ENCODE measurements at regions not wholly inside any gene's neighbourhood (a gene's known extent, or its start where the extent isn't known, plus 50 kb on each side); places are given as distances from the start of the nearest gene placed in this dataset.

DNA sequence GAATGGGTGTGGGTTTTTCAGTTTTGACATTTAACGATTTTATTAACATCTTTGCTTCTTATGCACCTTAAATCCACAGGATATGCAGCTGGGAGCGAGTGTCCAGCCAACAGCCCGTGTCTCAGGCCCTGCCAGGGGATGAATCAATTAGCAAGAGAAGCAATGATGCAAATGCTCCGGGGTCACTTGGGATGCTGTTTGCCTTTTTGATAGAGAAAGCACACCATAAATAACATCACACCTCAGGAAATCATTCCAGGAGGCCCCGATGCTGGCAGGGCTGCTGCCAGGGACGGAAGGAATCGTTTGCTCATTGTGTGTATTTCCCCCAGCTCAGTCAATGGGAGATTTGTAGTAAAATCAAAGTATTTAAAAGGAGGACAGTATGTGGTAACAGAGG, 394.0 kb upstream of the HNRNPA3 start:
- no peaks in the 10 kb centered on the region for H3K9me3 ChIP-seq (ENCODE audit: control insufficient read depth, low read length)
- H3K4me1 ChIP-seq (ENCODE audit: control insufficient read depth, insufficient read depth, low read length): no peaks in the 10 kb centered on the region
- no peak overlapping the region for H3K9ac ChIP-seq (ENCODE audit: low read length)
- H3K36me3 ChIP-seq (ENCODE audit: control insufficient read depth, insufficient read depth, low read length): no peaks in the 10 kb centered on the region
- H3K27me3 ChIP-seq (ENCODE audit: control insufficient read depth, insufficient read depth, low read length): no peaks in the 10 kb centered on the region
- H3K4me3 ChIP-seq (ENCODE audit: low read length): no peak overlapping the region

GRCh38 chr2:176819306-176819705, 393.3 kb upstream of the HNRNPA3 start:
- Histone ChIP-seq H3K27me3 (ENCODE audit: control insufficient read depth, insufficient read depth, low read length) (no peaks in the 10 kb centered on the region), H3K4me3 (ENCODE audit: low read length) (no peak overlapping the region), H3K9me3 (ENCODE audit: control insufficient read depth, low read length) (no peaks in the 10 kb centered on the region), H3K36me3 (ENCODE audit: control insufficient read depth, insufficient read depth, low read length) (no peaks in the 10 kb centered on the region), H3K4me1 (ENCODE audit: control insufficient read depth, insufficient read depth, low read length) (no peaks in the 10 kb centered on the region), H3K9ac (ENCODE audit: low read length) (no peak overlapping the region)

DNA sequence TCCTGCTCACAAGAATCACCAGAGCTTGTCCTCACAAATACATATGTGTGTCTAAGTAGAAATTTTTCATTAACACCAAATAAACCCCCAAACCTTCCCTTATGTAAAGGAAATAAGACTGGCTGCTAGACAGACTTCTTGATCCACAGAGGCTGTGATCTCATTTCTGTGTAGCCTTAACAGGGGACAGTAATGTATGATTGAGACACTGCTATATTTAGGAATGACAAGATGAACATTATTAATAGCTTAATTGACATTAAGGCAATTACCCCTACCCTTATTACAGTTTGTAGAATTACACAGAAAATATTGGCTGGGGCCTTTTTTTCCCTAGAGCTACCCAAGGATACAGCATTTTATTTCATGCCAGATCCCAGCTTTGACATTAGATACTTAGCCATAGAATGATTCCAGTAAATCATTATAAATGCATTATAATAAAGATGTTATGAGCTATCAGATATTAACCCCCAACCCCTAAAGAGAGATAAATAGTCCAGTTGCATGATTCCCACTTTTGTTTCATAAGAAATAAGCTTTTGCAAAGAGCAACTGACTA, 392.1 kb upstream of the HNRNPA3 start:
- Histone ChIP-seq H3K4me3 (ENCODE audit: low read length) (no peak overlapping the region), H3K27me3 (ENCODE audit: control insufficient read depth, insufficient read depth, low read length) (no peaks in the 10 kb centered on the region), H3K9ac (ENCODE audit: low read length) (no peak overlapping the region), H3K9me3 (ENCODE audit: control insufficient read depth, low read length) (no peaks in the 10 kb centered on the region), H3K36me3 (ENCODE audit: control insufficient read depth, insufficient read depth, low read length) (no peaks in the 10 kb centered on the region), H3K4me1 (ENCODE audit: control insufficient read depth, insufficient read depth, low read length) (no peaks in the 10 kb centered on the region)

GRCh38 chr2:176821350-176821749, 391.2 kb upstream of the HNRNPA3 start:
- H3K4me1 ChIP-seq (ENCODE audit: control insufficient read depth, insufficient read depth, low read length): no peaks in the 10 kb centered on the region
- no peaks in the 10 kb centered on the region for H3K27me3 ChIP-seq (ENCODE audit: control insufficient read depth, insufficient read depth, low read length)
- H3K9me3 ChIP-seq (ENCODE audit: control insufficient read depth, low read length): no peaks in the 10 kb centered on the region
- H3K9ac ChIP-seq (ENCODE audit: low read length): no peak overlapping the region
- no peak overlapping the region for H3K4me3 ChIP-seq (ENCODE audit: low read length)
- H3K36me3 ChIP-seq (ENCODE audit: control insufficient read depth, insufficient read depth, low read length): no peaks in the 10 kb centered on the region

GRCh38 chr2:176822060-176822459, 390.5 kb upstream of the HNRNPA3 start:
- no peak overlapping the region for H3K9ac ChIP-seq (ENCODE audit: low read length)
- H3K9me3 ChIP-seq (ENCODE audit: control insufficient read depth, low read length): no peaks in the 10 kb centered on the region
- H3K27me3 ChIP-seq (ENCODE audit: control insufficient read depth, insufficient read depth, low read length): no peaks in the 10 kb centered on the region
- H3K4me1 ChIP-seq (ENCODE audit: control insufficient read depth, insufficient read depth, low read length): no peaks in the 10 kb centered on the region
- H3K36me3 ChIP-seq (ENCODE audit: control insufficient read depth, insufficient read depth, low read length): no peaks in the 10 kb centered on the region
- no peak overlapping the region for H3K4me3 ChIP-seq (ENCODE audit: low read length)

- H3K9me3 ChIP-seq (ENCODE audit: control insufficient read depth, low read length): no peaks in the 10 kb centered on the region
- H3K27me3 ChIP-seq (ENCODE audit: control insufficient read depth, insufficient read depth, low read length): no peaks in the 10 kb centered on the region
- no peaks in the 10 kb centered on the region for H3K36me3 ChIP-seq (ENCODE audit: control insufficient read depth, insufficient read depth, low read length)
- H3K4me1 ChIP-seq (ENCODE audit: control insufficient read depth, insufficient read depth, low read length): no peaks in the 10 kb centered on the region
- H3K4me3 ChIP-seq (ENCODE audit: low read length): no peak overlapping the region
- H3K9ac ChIP-seq (ENCODE audit: low read length): no peak overlapping the region
Observed at GRCh38 chr2:176826356-176826755, 386.2 kb upstream of the HNRNPA3 start.

- Histone ChIP-seq H3K27me3 (ENCODE audit: control insufficient read depth, insufficient read depth, low read length) (no peaks in the 10 kb centered on the region), H3K9me3 (ENCODE audit: control insufficient read depth, low read length) (no peaks in the 10 kb centered on the region), H3K9ac (ENCODE audit: low read length) (no peak overlapping the region), H3K4me1 (ENCODE audit: control insufficient read depth, insufficient read depth, low read length) (no peaks in the 10 kb centered on the region), H3K4me3 (ENCODE audit: low read length) (no peak overlapping the region), H3K36me3 (ENCODE audit: control insufficient read depth, insufficient read depth, low read length) (no peaks in the 10 kb centered on the region)
Observed at GRCh38 chr2:176826984-176827668, 385.5 kb upstream of the HNRNPA3 start.

DNA sequence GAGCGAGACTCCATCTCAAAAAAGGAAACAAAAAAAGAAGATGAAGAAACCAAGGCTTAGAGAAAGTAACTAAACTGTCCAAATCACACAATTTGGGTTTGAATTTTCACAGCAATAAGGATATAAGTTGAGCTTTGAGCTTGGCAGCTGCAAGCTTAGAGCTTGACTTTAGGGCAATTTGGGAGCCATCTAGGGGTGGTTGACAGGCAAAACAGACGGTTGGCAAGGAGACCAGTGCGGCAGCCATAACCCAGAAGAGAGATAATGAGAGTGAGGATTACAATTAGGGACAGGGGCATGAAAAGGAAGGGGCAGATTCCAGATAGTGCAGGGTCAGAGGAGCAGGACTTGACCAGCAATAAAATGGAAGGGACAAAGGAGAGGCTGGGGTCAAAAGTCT, 382.2 kb upstream of the HNRNPA3 start:
- Histone ChIP-seq H3K36me3 (ENCODE audit: control insufficient read depth, insufficient read depth, low read length) (no peaks in the 10 kb centered on the region), H3K9ac (ENCODE audit: low read length) (no peak overlapping the region), H3K9me3 (ENCODE audit: control insufficient read depth, low read length) (no peaks in the 10 kb centered on the region), H3K4me3 (ENCODE audit: low read length) (no peak overlapping the region), H3K4me1 (ENCODE audit: control insufficient read depth, insufficient read depth, low read length) (no peaks in the 10 kb centered on the region), H3K27me3 (ENCODE audit: control insufficient read depth, insufficient read depth, low read length) (no peaks in the 10 kb centered on the region)

DNA sequence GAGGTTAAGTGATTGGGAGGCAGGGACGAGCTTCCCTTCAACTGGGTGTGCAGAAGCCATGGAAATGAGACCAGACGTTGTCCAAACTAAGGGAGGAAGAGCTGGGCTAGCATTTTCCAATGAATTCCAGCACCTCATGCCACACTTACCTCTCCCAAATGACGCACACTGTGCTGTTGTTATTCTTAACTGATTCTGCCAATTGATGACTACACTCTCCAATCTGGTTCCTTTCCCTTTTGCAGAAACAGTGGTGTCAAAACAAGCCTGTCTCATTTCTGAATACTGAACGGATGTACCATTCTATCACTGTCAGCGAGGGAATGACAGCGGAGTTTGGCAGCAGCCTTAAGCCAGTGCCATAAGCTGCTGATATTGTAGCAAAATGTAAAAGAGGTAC, 380.5 kb upstream of the HNRNPA3 start:
- H3K36me3 ChIP-seq (ENCODE audit: control insufficient read depth, insufficient read depth, low read length): no peaks in the 10 kb centered on the region
- H3K9ac ChIP-seq (ENCODE audit: low read length): no peak overlapping the region
- no peaks in the 10 kb centered on the region for H3K4me1 ChIP-seq (ENCODE audit: control insufficient read depth, insufficient read depth, low read length)

DNA sequence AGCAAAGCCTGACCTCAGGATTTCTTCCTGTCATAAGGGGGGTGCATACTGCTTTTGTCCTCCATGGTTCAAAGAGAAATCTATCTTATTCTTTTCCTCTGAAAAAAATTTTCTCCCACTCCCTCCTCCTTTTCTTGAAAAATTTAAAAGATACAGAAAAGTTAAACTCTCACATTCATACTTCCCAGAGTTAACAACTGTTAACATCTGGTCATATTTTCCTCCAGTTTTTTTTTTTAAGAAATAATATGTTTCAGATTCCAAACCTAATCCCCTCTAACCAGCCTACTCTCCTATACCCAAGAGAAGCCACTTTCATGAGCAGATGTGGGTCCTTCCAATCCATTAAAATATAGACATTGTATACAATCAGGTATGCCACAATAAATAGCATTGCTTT, 378.9 kb upstream of the HNRNPA3 start:
- Histone ChIP-seq H3K36me3 (ENCODE audit: control insufficient read depth, insufficient read depth, low read length) (no peaks in the 10 kb centered on the region), H3K9me3 (ENCODE audit: control insufficient read depth, low read length) (no peaks in the 10 kb centered on the region), H3K9ac (ENCODE audit: low read length) (no peak overlapping the region), H3K4me3 (ENCODE audit: low read length) (no peak overlapping the region), H3K27me3 (ENCODE audit: control insufficient read depth, insufficient read depth, low read length) (no peaks in the 10 kb centered on the region), H3K4me1 (ENCODE audit: control insufficient read depth, insufficient read depth, low read length) (no peaks in the 10 kb centered on the region)

More for the DNA sequence above, 380.5 kb upstream of the HNRNPA3 start:
- no peaks in the 10 kb centered on the region for H3K27me3 ChIP-seq (ENCODE audit: control insufficient read depth, insufficient read depth, low read length)
- H3K4me3 ChIP-seq (ENCODE audit: low read length): no peak overlapping the region
- no peaks in the 10 kb centered on the region for H3K9me3 ChIP-seq (ENCODE audit: control insufficient read depth, low read length)

DNA sequence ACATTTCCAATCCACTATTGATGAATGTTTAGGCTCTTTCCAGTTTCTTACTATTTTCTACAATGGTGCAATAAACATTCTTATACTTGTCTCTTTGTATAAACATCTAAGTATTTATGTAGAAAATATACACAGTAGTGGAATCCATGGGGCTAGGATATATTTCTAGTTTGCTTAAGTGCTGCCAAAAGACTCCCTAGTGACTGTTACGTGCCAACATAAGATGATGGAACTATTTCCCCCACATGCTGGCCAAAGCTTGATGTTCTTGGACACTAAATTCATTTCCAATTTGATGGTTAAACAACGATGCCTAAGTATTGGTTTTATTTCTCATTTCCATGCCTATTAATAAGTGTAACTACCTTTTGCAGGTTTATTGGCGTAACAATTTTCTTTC, 378.4 kb upstream of the HNRNPA3 start:
- H3K9me3 ChIP-seq (ENCODE audit: control insufficient read depth, low read length): no peaks in the 10 kb centered on the region
- no peak overlapping the region for H3K4me3 ChIP-seq (ENCODE audit: low read length)
- no peaks in the 10 kb centered on the region for H3K27me3 ChIP-seq (ENCODE audit: control insufficient read depth, insufficient read depth, low read length)
- no peaks in the 10 kb centered on the region for H3K36me3 ChIP-seq (ENCODE audit: control insufficient read depth, insufficient read depth, low read length)
- H3K9ac ChIP-seq (ENCODE audit: low read length): no peak overlapping the region
- no peaks in the 10 kb centered on the region for H3K4me1 ChIP-seq (ENCODE audit: control insufficient read depth, insufficient read depth, low read length)

GRCh38 chr2:176843208-176843607, 369.4 kb upstream of the HNRNPA3 start:
- H3K27me3 ChIP-seq (ENCODE audit: control insufficient read depth, insufficient read depth, low read length): no peaks in the 10 kb centered on the region
- no peaks in the 10 kb centered on the region for H3K9me3 ChIP-seq (ENCODE audit: control insufficient read depth, low read length)
- no peaks in the 10 kb centered on the region for H3K36me3 ChIP-seq (ENCODE audit: control insufficient read depth, insufficient read depth, low read length)
- H3K4me1 ChIP-seq (ENCODE audit: control insufficient read depth, insufficient read depth, low read length): no peaks in the 10 kb centered on the region
- H3K4me3 ChIP-seq (ENCODE audit: low read length): no peak overlapping the region
- H3K9ac ChIP-seq (ENCODE audit: low read length): no peak overlapping the region

- no peaks in the 10 kb centered on the region for H3K4me1 ChIP-seq (ENCODE audit: control insufficient read depth, insufficient read depth, low read length)
- no peaks in the 10 kb centered on the region for H3K27me3 ChIP-seq (ENCODE audit: control insufficient read depth, insufficient read depth, low read length)
- no peak overlapping the region for H3K9ac ChIP-seq (ENCODE audit: low read length)
- H3K9me3 ChIP-seq (ENCODE audit: control insufficient read depth, low read length): no peaks in the 10 kb centered on the region
- H3K4me3 ChIP-seq (ENCODE audit: low read length): no peak overlapping the region
- H3K36me3 ChIP-seq (ENCODE audit: control insufficient read depth, insufficient read depth, low read length): no peaks in the 10 kb centered on the region
Observed at GRCh38 chr2:176844461-176844860, 368.1 kb upstream of the HNRNPA3 start.

All from mucosa of stomach (tissue), 1 donor.